ENCODE measurements at regions not wholly inside any gene's neighbourhood (a gene's known extent, or its start where the extent isn't known, plus 50 kb on each side); places are given as distances from the start of the nearest gene placed in this dataset.

DNA sequence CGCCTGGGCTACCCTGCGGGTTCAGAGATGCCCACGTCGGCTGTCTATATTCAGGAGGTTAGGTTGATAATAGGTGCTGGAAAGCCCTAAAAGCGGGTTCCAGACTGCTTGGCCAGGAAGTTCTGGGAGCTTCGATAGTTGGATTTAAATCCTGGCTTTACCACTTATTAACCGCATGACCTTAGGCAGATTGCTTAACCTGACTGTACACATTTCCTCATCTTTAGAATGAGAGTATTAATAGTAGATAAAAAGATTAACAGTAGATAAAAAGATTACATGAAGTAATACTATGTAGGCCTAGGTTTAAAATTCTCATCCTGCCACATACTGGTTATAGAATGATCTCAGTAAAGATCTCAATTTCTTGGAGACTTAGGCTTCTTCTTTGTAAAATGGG lies 75.0 kb upstream of the ESX1 start:
- Histone ChIP-seq H3K27ac (ENCODE audit: low read depth in 1 of 2, low read length in 2 of 2) (no peak overlapping the region), H3K9ac (ENCODE audit: low read depth in 1 of 2, low read length in 2 of 2) (no peak overlapping the region), H3K4me3 (ENCODE audit: low read depth in 1 of 3, low read length in 3 of 3) (no peak overlapping the region), H3K9me3 (ENCODE audit: control insufficient read depth in 4 of 4, low read length in 3 of 4) (no peaks in the 10 kb centered on the region), H3K27me3 (ENCODE audit: control insufficient read depth in 4 of 4, insufficient read depth in 4 of 4, low read length in 3 of 4) (peaks cover 0 to 3% (median 0%) of the 10 kb centered on the region in 4 donors), H3K36me3 (ENCODE audit: control insufficient read depth in 4 of 4, insufficient read depth in 3 of 4, low read depth in 1 of 4, low read length in 3 of 4) (no peaks in the 10 kb centered on the region), H3K4me1 (ENCODE audit: control insufficient read depth in 4 of 4, insufficient read depth in 4 of 4, low read length in 3 of 4) (no peaks in the 10 kb centered on the region)
- TF ChIP-seq YY1 (IDR thresholded peaks at IDR 0.05) (no peak), HNF4G (IDR thresholded peaks at IDR 0.05) (no peak), EGR1 (IDR thresholded peaks at IDR 0.05; ENCODE audit: low read depth in 2 of 2) (no peak), TAF1 (conservative IDR thresholded peaks at IDR 0.05) (no peak), GABPA (IDR thresholded peaks at IDR 0.05 in 1 of 2, conservative IDR thresholded peaks at IDR 0.05 in 1 of 2) (no peak), NR2F2 (IDR thresholded peaks at IDR 0.05) (no peak), JUND (IDR thresholded peaks at IDR 0.05) (no peak), RXRA (IDR thresholded peaks at IDR 0.05) (no peak), HNF4A (conservative IDR thresholded peaks at IDR 0.05) (no peak), SP1 (IDR thresholded peaks at IDR 0.05) (no peak), RAD21 (IDR thresholded peaks at IDR 0.05) (no peak), FOXA2 (IDR thresholded peaks at IDR 0.05) (no peak), FOXA1 (IDR thresholded peaks at IDR 0.05) (no peak)
- TF ChIP-seq, protein P1, sequence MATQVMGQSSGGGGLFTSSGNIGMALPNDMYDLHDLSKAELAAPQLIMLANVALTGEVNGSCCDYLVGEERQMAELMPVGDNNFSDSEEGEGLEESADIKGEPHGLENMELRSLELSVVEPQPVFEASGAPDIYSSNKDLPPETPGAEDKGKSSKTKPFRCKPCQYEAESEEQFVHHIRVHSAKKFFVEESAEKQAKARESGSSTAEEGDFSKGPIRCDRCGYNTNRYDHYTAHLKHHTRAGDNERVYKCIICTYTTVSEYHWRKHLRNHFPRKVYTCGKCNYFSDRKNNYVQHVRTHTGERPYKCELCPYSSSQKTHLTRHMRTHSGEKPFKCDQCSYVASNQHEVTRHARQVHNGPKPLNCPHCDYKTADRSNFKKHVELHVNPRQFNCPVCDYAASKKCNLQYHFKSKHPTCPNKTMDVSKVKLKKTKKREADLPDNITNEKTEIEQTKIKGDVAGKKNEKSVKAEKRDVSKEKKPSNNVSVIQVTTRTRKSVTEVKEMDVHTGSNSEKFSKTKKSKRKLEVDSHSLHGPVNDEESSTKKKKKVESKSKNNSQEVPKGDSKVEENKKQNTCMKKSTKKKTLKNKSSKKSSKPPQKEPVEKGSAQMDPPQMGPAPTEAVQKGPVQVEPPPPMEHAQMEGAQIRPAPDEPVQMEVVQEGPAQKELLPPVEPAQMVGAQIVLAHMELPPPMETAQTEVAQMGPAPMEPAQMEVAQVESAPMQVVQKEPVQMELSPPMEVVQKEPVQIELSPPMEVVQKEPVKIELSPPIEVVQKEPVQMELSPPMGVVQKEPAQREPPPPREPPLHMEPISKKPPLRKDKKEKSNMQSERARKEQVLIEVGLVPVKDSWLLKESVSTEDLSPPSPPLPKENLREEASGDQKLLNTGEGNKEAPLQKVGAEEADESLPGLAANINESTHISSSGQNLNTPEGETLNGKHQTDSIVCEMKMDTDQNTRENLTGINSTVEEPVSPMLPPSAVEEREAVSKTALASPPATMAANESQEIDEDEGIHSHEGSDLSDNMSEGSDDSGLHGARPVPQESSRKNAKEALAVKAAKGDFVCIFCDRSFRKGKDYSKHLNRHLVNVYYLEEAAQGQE (IDR thresholded peaks at IDR 0.05) = no peak
- TF ChIP-seq, protein P2, sequence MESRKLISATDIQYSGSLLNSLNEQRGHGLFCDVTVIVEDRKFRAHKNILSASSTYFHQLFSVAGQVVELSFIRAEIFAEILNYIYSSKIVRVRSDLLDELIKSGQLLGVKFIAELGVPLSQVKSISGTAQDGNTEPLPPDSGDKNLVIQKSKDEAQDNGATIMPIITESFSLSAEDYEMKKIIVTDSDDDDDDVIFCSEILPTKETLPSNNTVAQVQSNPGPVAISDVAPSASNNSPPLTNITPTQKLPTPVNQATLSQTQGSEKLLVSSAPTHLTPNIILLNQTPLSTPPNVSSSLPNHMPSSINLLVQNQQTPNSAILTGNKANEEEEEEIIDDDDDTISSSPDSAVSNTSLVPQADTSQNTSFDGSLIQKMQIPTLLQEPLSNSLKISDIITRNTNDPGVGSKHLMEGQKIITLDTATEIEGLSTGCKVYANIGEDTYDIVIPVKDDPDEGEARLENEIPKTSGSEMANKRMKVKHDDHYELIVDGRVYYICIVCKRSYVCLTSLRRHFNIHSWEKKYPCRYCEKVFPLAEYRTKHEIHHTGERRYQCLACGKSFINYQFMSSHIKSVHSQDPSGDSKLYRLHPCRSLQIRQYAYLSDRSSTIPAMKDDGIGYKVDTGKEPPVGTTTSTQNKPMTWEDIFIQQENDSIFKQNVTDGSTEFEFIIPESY (IDR thresholded peaks at IDR 0.05) = no peak
- TF ChIP-seq, protein P3, sequence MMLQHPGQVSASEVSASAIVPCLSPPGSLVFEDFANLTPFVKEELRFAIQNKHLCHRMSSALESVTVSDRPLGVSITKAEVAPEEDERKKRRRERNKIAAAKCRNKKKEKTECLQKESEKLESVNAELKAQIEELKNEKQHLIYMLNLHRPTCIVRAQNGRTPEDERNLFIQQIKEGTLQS (IDR thresholded peaks at IDR 0.05) = no peak
- TF ChIP-seq, protein P4, sequence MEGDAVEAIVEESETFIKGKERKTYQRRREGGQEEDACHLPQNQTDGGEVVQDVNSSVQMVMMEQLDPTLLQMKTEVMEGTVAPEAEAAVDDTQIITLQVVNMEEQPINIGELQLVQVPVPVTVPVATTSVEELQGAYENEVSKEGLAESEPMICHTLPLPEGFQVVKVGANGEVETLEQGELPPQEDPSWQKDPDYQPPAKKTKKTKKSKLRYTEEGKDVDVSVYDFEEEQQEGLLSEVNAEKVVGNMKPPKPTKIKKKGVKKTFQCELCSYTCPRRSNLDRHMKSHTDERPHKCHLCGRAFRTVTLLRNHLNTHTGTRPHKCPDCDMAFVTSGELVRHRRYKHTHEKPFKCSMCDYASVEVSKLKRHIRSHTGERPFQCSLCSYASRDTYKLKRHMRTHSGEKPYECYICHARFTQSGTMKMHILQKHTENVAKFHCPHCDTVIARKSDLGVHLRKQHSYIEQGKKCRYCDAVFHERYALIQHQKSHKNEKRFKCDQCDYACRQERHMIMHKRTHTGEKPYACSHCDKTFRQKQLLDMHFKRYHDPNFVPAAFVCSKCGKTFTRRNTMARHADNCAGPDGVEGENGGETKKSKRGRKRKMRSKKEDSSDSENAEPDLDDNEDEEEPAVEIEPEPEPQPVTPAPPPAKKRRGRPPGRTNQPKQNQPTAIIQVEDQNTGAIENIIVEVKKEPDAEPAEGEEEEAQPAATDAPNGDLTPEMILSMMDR (IDR thresholded peaks at IDR 0.05; ENCODE audit: low read depth, low read length, missing input control) = no peak
- TF ChIP-seq, protein P5, sequence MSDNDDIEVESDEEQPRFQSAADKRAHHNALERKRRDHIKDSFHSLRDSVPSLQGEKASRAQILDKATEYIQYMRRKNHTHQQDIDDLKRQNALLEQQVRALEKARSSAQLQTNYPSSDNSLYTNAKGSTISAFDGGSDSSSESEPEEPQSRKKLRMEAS (IDR thresholded peaks at IDR 0.05) = no peak
- 93% methylated on average over 7 of the region's 7 CpGs for WGBS
- no peak for DNase-seq (ENCODE audit: low spot score)
